ENCODE measurements at regions not wholly inside any gene's neighbourhood (a gene's known extent, or its start where the extent isn't known, plus 50 kb on each side); places are given as distances from the start of the nearest gene placed in this dataset.
"Not testable (repeated sequence)": the region's sequence is repeated elsewhere in the genome, so short reads cannot be mapped to it uniquely, and the experiment has no call there.

GRCh38 chr10:80713398-80713928, 175.8 kb downstream of the SH2D4B start:
- Histone ChIP-seq H3K36me3 (ENCODE audit: control insufficient read depth in 2 of 2, insufficient read depth in 2 of 2, low read length in 1 of 2) (no peaks in the 10 kb centered on the region), H3K4me1 (ENCODE audit: control insufficient read depth in 2 of 2, insufficient read depth in 2 of 2, low read length in 1 of 2) (no peaks in the 10 kb centered on the region), H3K27ac (ENCODE audit: low read depth in 2 of 2, low read length in 1 of 2) (no peak overlapping the region), H3K27me3 (ENCODE audit: control insufficient read depth in 1 of 2, insufficient read depth in 2 of 2, low read length in 2 of 2) (no peaks in the 10 kb centered on the region), H3K9me3 (ENCODE audit: control insufficient read depth in 2 of 2, insufficient read depth in 1 of 2, low read depth in 1 of 2, low read length in 1 of 2) (no peaks in the 10 kb centered on the region), H3K4me3 (ENCODE audit: low read depth in 1 of 2, low read length in 2 of 2) (no peak overlapping the region)
- WGBS, 2 donors = 81% methylated on average over 11 of the region's 11 CpGs

DNA sequence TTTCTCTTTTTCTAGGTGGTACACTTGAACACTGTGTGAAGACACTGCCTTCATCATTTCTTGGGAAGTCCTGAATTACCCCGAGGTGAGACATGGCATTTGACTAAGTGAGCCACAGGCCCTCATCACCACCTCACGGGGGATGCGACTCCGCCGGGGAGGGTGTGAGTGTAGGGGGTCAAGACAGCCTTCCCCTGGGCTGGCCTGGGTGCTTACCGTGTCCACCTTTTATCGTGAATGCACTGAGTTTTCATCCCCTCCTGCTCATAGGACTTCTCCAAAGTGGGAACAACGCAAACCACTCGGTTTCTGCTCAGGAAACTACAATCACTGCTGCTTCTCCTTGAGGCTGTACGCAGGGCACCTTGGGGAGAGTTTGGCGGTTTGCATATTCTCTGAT, 176.9 kb downstream of the SH2D4B start:
- H3K4me3 ChIP-seq (ENCODE audit: low read depth in 1 of 2, low read length in 2 of 2) = no peak overlapping the region
- H3K9me3 ChIP-seq (ENCODE audit: control insufficient read depth in 2 of 2, insufficient read depth in 1 of 2, low read depth in 1 of 2, low read length in 1 of 2) = no peaks in the 10 kb centered on the region
- no peak overlapping the region for H3K27ac ChIP-seq (ENCODE audit: low read depth in 2 of 2, low read length in 1 of 2)
- H3K36me3 ChIP-seq (ENCODE audit: control insufficient read depth in 2 of 2, insufficient read depth in 2 of 2, low read length in 1 of 2) = no peaks in the 10 kb centered on the region
- no peaks in the 10 kb centered on the region for H3K27me3 ChIP-seq (ENCODE audit: control insufficient read depth in 1 of 2, insufficient read depth in 2 of 2, low read length in 2 of 2)
- H3K4me1 ChIP-seq (ENCODE audit: control insufficient read depth in 2 of 2, insufficient read depth in 2 of 2, low read length in 1 of 2) = no peaks in the 10 kb centered on the region
- 90 to 91% methylated on average over 11 of the region's 11 CpGs for WGBS, 2 donors

DNA sequence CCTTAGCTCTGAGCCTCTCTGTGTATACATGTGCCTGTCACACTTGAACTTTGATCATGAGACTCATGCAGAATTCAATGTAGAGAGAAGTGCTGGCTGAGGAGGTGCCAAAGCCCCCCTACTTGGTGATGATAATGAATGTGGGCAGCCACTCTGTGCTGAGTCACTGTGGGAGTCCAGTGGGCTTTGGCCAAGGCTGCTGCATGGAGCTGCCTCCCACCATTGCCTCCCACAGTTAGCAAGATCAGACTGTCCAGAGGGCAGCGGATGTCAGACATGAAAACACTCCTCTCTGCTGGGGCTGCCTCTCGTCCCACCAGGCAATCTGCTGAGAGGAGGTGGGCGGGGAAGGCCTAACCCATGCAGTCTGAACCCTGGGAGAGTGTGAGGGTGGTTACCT, 180.3 kb downstream of the SH2D4B start:
- no peak overlapping the region for H3K27ac ChIP-seq (ENCODE audit: low read depth in 2 of 2, low read length in 1 of 2)
- H3K4me3 ChIP-seq (ENCODE audit: low read depth in 1 of 2, low read length in 2 of 2) = no peak overlapping the region
- WGBS, 2 donors = 81 to 86% methylated on average over 3 of the region's 3 CpGs
- no peaks in the 10 kb centered on the region for H3K27me3 ChIP-seq (ENCODE audit: control insufficient read depth in 1 of 2, insufficient read depth in 2 of 2, low read length in 2 of 2)
- H3K4me1 ChIP-seq (ENCODE audit: control insufficient read depth in 2 of 2, insufficient read depth in 2 of 2, low read length in 1 of 2) = no peaks in the 10 kb centered on the region
- no peaks in the 10 kb centered on the region for H3K36me3 ChIP-seq (ENCODE audit: control insufficient read depth in 2 of 2, insufficient read depth in 2 of 2, low read length in 1 of 2)
- H3K9me3 ChIP-seq (ENCODE audit: control insufficient read depth in 2 of 2, insufficient read depth in 1 of 2, low read depth in 1 of 2, low read length in 1 of 2) = no peaks in the 10 kb centered on the region

- no peaks in the 10 kb centered on the region for H3K36me3 ChIP-seq (ENCODE audit: control insufficient read depth in 2 of 2, insufficient read depth in 2 of 2, low read length in 1 of 2)
- H3K9me3 ChIP-seq (ENCODE audit: control insufficient read depth in 2 of 2, insufficient read depth in 1 of 2, low read depth in 1 of 2, low read length in 1 of 2) = no peaks in the 10 kb centered on the region
- no peaks in the 10 kb centered on the region for H3K4me1 ChIP-seq (ENCODE audit: control insufficient read depth in 2 of 2, insufficient read depth in 2 of 2, low read length in 1 of 2)
- H3K4me3 ChIP-seq (ENCODE audit: low read depth in 1 of 2, low read length in 2 of 2) = no peak overlapping the region
- H3K27ac ChIP-seq (ENCODE audit: low read depth in 2 of 2, low read length in 1 of 2) = no peak overlapping the region
- WGBS, 2 donors = 89 to 90% methylated on average over 5 of the region's 5 CpGs
- H3K27me3 ChIP-seq (ENCODE audit: control insufficient read depth in 1 of 2, insufficient read depth in 2 of 2, low read length in 2 of 2) = no peaks in the 10 kb centered on the region
These were observed 182.2 kb downstream of the SH2D4B start for GRCh38 chr10:80719935-80720334.

DNA sequence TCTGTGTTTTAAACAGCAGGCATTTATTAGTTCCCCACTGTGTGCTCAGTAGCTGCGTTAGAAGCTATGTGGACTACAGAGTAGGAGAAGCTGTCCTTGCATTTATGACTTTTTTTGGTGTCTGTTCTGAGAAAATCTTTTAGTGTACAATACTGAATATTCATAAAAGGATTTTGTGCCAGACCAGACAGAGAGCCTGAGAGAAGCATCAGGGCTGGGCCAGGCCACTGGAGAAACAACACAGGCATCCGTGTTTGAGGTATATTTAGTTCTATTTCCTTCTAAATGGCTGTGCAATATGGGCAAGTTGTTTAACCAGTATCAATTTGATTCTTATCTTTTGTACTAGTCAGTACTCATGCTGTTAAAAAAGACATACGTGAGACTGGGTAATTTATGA, 182.8 kb downstream of the SH2D4B start:
- Histone ChIP-seq H3K9me3 (ENCODE audit: control insufficient read depth in 2 of 2, insufficient read depth in 1 of 2, low read depth in 1 of 2, low read length in 1 of 2) (no peaks in the 10 kb centered on the region), H3K36me3 (ENCODE audit: control insufficient read depth in 2 of 2, insufficient read depth in 2 of 2, low read length in 1 of 2) (no peaks in the 10 kb centered on the region), H3K4me1 (ENCODE audit: control insufficient read depth in 2 of 2, insufficient read depth in 2 of 2, low read length in 1 of 2) (no peaks in the 10 kb centered on the region), H3K27ac (ENCODE audit: low read depth in 2 of 2, low read length in 1 of 2) (no peak overlapping the region), H3K4me3 (ENCODE audit: low read depth in 1 of 2, low read length in 2 of 2) (no peak overlapping the region), H3K27me3 (ENCODE audit: control insufficient read depth in 1 of 2, insufficient read depth in 2 of 2, low read length in 2 of 2) (no peaks in the 10 kb centered on the region)
- 77 to 79% methylated on average over 3 of the region's 3 CpGs for WGBS, 2 donors

GRCh38 chr10:80728354-80728753, 190.7 kb downstream of the SH2D4B start:
- whole genome bisulfite sequencing, 2 donors = 90 to 91% methylated on average over 9 to 14 of the region's 15 CpGs
- not testable (repeated sequence) for H3K36me3 ChIP-seq (ENCODE audit: control insufficient read depth in 2 of 2, insufficient read depth in 2 of 2, low read length in 1 of 2); H3K9me3 ChIP-seq (ENCODE audit: control insufficient read depth in 2 of 2, insufficient read depth in 1 of 2, low read depth in 1 of 2, low read length in 1 of 2); H3K4me1 ChIP-seq (ENCODE audit: control insufficient read depth in 2 of 2, insufficient read depth in 2 of 2, low read length in 1 of 2); H3K27me3 ChIP-seq (ENCODE audit: control insufficient read depth in 1 of 2, insufficient read depth in 2 of 2, low read length in 2 of 2); H3K27ac ChIP-seq (ENCODE audit: low read depth in 2 of 2, low read length in 1 of 2); H3K4me3 ChIP-seq (ENCODE audit: low read depth in 1 of 2, low read length in 2 of 2)

DNA sequence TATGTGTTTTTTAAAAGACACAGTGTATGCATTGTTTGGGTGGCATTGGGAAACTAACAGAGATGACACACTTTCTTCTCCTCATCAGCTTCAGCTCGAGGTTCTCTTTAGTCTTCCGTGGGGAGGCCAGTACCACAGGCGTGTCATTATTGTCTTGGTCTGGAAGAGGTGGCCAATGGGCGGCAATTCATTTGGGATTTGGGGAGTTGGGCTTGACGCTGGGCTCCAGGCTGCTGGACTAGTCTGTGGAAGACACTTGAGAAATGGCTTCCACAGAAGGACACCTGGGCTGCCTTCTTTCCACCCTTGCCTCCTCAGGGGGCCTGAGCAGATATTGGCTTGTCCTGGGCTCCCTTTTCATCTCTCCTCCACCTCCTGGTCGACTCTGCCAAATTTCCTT, 192.2 kb downstream of the SH2D4B start:
- H3K36me3 ChIP-seq (ENCODE audit: control insufficient read depth in 2 of 2, insufficient read depth in 2 of 2, low read length in 1 of 2) = no peaks in the 10 kb centered on the region
- H3K4me3 ChIP-seq (ENCODE audit: low read depth in 1 of 2, low read length in 2 of 2) = no peak overlapping the region
- WGBS, 2 donors = 65 to 78% methylated on average over 6 of the region's 6 CpGs
- H3K27me3 ChIP-seq (ENCODE audit: control insufficient read depth in 1 of 2, insufficient read depth in 2 of 2, low read length in 2 of 2) = no peaks in the 10 kb centered on the region
- no peak overlapping the region for H3K27ac ChIP-seq (ENCODE audit: low read depth in 2 of 2, low read length in 1 of 2)
- no peaks in the 10 kb centered on the region for H3K9me3 ChIP-seq (ENCODE audit: control insufficient read depth in 2 of 2, insufficient read depth in 1 of 2, low read depth in 1 of 2, low read length in 1 of 2)
- no peaks in the 10 kb centered on the region for H3K4me1 ChIP-seq (ENCODE audit: control insufficient read depth in 2 of 2, insufficient read depth in 2 of 2, low read length in 1 of 2)

GRCh38 chr10:80730522-80730921, 192.8 kb downstream of the SH2D4B start:
- Histone ChIP-seq H3K27me3 (ENCODE audit: control insufficient read depth in 1 of 2, insufficient read depth in 2 of 2, low read length in 2 of 2) (no peaks in the 10 kb centered on the region), H3K36me3 (ENCODE audit: control insufficient read depth in 2 of 2, insufficient read depth in 2 of 2, low read length in 1 of 2) (no peaks in the 10 kb centered on the region), H3K4me1 (ENCODE audit: control insufficient read depth in 2 of 2, insufficient read depth in 2 of 2, low read length in 1 of 2) (no peaks in the 10 kb centered on the region), H3K4me3 (ENCODE audit: low read depth in 1 of 2, low read length in 2 of 2) (no peak overlapping the region), H3K9me3 (ENCODE audit: control insufficient read depth in 2 of 2, insufficient read depth in 1 of 2, low read depth in 1 of 2, low read length in 1 of 2) (no peaks in the 10 kb centered on the region), H3K27ac (ENCODE audit: low read depth in 2 of 2, low read length in 1 of 2) (no peak overlapping the region)
- WGBS, 2 donors = 60 to 63% methylated on average over 2 of the region's 2 CpGs

DNA sequence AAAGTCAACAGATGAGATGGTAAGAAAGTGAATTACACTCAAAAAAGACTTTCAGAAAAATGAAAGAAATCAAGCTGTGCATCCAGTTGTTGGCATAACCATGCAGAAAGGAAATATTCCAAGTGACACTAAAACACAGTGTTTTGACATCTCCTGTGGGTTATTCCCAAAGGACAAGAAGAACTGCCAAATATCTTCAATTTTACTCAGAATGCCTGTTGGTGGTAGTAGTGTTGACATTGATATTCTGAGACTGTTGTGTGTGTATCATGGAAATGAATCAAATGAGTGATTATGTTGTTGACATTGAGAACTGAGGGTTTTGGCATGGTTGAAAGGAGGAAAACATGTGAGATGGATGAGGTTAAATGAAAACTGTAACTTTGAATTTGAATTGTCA, 196.9 kb downstream of the SH2D4B start:
- Histone ChIP-seq H3K9me3 (ENCODE audit: control insufficient read depth in 2 of 2, insufficient read depth in 1 of 2, low read depth in 1 of 2, low read length in 1 of 2) (no peaks in the 10 kb centered on the region), H3K27me3 (ENCODE audit: control insufficient read depth in 1 of 2, insufficient read depth in 2 of 2, low read length in 2 of 2) (no peaks in the 10 kb centered on the region), H3K4me1 (ENCODE audit: control insufficient read depth in 2 of 2, insufficient read depth in 2 of 2, low read length in 1 of 2) (no peaks in the 10 kb centered on the region), H3K27ac (ENCODE audit: low read depth in 2 of 2, low read length in 1 of 2) (no peak overlapping the region), H3K36me3 (ENCODE audit: control insufficient read depth in 2 of 2, insufficient read depth in 2 of 2, low read length in 1 of 2) (no peaks in the 10 kb centered on the region), H3K4me3 (ENCODE audit: low read depth in 1 of 2, low read length in 2 of 2) (no peak overlapping the region)

DNA sequence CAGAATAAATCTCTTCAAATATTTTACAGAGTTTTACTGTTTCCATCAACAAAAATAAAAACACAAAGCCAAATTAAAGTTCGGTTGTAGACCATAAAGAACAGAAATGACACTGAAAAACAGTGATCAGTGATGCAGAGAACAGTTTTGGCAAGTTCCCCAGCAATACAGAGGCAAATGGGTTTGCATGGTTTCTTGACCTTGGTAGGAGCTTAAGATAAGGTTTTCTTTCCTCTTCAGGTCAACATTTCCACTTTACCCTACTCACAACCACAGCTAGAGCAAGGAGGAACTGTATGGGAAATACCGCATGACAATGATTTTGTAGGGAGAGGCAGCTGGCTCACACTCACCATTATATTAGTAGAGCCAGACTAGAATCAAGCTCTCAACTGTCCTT, 199.5 kb downstream of the SH2D4B start:
- Histone ChIP-seq H3K27me3 (ENCODE audit: control insufficient read depth in 1 of 2, insufficient read depth in 2 of 2, low read length in 2 of 2) (no peaks in the 10 kb centered on the region), H3K4me3 (ENCODE audit: low read depth in 1 of 2, low read length in 2 of 2) (no peak overlapping the region), H3K4me1 (ENCODE audit: control insufficient read depth in 2 of 2, insufficient read depth in 2 of 2, low read length in 1 of 2) (no peaks in the 10 kb centered on the region), H3K27ac (ENCODE audit: low read depth in 2 of 2, low read length in 1 of 2) (no peak overlapping the region), H3K9me3 (ENCODE audit: control insufficient read depth in 2 of 2, insufficient read depth in 1 of 2, low read depth in 1 of 2, low read length in 1 of 2) (peaks cover 0 to 2% of the 10 kb centered on the region in 2 donors), H3K36me3 (ENCODE audit: control insufficient read depth in 2 of 2, insufficient read depth in 2 of 2, low read length in 1 of 2) (no peaks in the 10 kb centered on the region)
- 70 to 74% methylated on average over 2 of the region's 2 CpGs for WGBS, 2 donors

All from esophagus (tissue), 2 donors.